GM13977 (cell line): ENCODE measurements at regions not wholly inside any gene's neighbourhood (a gene's known extent, or its start where the extent isn't known, plus 50 kb on each side); places are given as distances from the start of the nearest gene placed in this dataset.

Experiments used
- DNase-seq: peaks from one replicate; pipeline ENCODE4 v3.0.0; 2012; ENCODE audit warnings: low spot score
- CTCF ChIP-seq: IDR thresholded peaks from 2 replicates; pipeline ENCODE4 v1.5.1; 2012; ENCODE audit warnings: mild to moderate bottlenecking, control low read depth; ENCODE audit not compliant: insufficient read depth; ENCODE audit errors: extremely low read depth, missing control alignments
- in situ Hi-C: fragments of 300-500 bp; cut with MboI; formaldehyde crosslinking; loops from one replicate; pipeline ENCODE4 v1.12.0; 2022; ENCODE audit warnings: low sequenced_read_pairs, low pct_unique_long_range_greater_than_20kb, mixed read lengths, inconsistent platforms; ENCODE audit not compliant: unreplicated experiment

GRCh38 chr20:39862470-39862891 lies 826.6 kb downstream of the MAFB start:
- TF ChIP-seq CTCF: no peak
- DNase-seq: no peak
- in situ Hi-C loops: loop anchor here (25.0 kb wide), 1 partner anchor 575 kb away; no protein-coding TSS in a partner anchor

- no peak for DNase-seq
- in situ Hi-C loops: loop anchor here (25.0 kb wide), 1 partner anchor 574 kb away; no protein-coding TSS in a partner anchor
- TF ChIP-seq CTCF: no peak
Measured at GRCh38 chr20:39861381-39861780, 827.7 kb downstream of the MAFB start.

- DNase-seq: no peak
- in situ Hi-C loops: loop anchor here (25.0 kb wide), 1 partner anchor 571 kb away; no protein-coding TSS in a partner anchor
- TF ChIP-seq CTCF: no peak
Measured at GRCh38 chr20:39857835-39858234, 831.2 kb downstream of the MAFB start.

- in situ Hi-C loops: loop anchor here (25.0 kb wide), 1 partner anchor 570 kb away; no protein-coding TSS in a partner anchor
- TF ChIP-seq CTCF: no peak
- no peak for DNase-seq
Measured at GRCh38 chr20:39857187-39857586, 831.8 kb downstream of the MAFB start.

- in situ Hi-C loops: loop anchor here (25.0 kb wide), 1 partner anchor 568 kb away; no protein-coding TSS in a partner anchor
- no peak for TF ChIP-seq CTCF
- no peak for DNase-seq
Measured at GRCh38 chr20:39855799-39856198, 833.2 kb downstream of the MAFB start.

- in situ Hi-C loops: loop anchor here (25.0 kb wide), 1 partner anchor 568 kb away; no protein-coding TSS in a partner anchor
- no peak for DNase-seq
- no peak for TF ChIP-seq CTCF
Measured at GRCh38 chr20:39855056-39855455, 834.0 kb downstream of the MAFB start.
